CD14-positive monocyte (primary cell): ENCODE measurements at regions not wholly inside any gene's neighbourhood (a gene's known extent, or its start where the extent isn't known, plus 50 kb on each side); places are given as distances from the start of the nearest gene placed in this dataset.

Experiments
- DNase-seq, 3 donors: peaks; one replicate each; pipeline ENCODE4 v3.0.0-alpha.2; 2011 to 2022
- H2AFZ ChIP-seq: 2 replicates; pipeline ENCODE4 v1.6.0; 2012; ENCODE audit warnings: mild to moderate bottlenecking, low read depth, low read length, inconsistent platforms; ENCODE audit not compliant: insufficient read depth, poor library complexity, severe bottlenecking
- H3K27ac ChIP-seq, 2 donors: 1 replicate in 1 of 2; 2 replicates in 1 of 2; pipeline ENCODE4 v1.5.1; 2012 to 2013; ENCODE audit warnings: low read length in 2 of 2, control low read depth in 1 of 2, inconsistent platforms in 1 of 2, low read depth in 1 of 2, mild to moderate bottlenecking in 1 of 2
- H3K27me3 ChIP-seq, 2 donors: one replicate each; pipeline versions ENCODE4 v1.6.0 to v1.6.1; 2011 to 2013; ENCODE audit warnings: low read length in 2 of 2; ENCODE audit not compliant: control insufficient read depth in 2 of 2, insufficient read depth in 2 of 2
- H3K36me3 ChIP-seq, 2 donors: replicated peaks in 1 of 2; 1 replicate in 1 of 2; 2 replicates in 1 of 2; pipeline versions ENCODE4 v1.5.1 to v1.6.1; 2012 to 2013; ENCODE audit warnings: low read length in 2 of 2, control low read depth in 1 of 2, inconsistent platforms in 1 of 2, mild to moderate bottlenecking in 1 of 2; ENCODE audit not compliant: insufficient read depth in 2 of 2, control insufficient read depth in 1 of 2
- H3K4me1 ChIP-seq, 2 donors: 1 replicate in 1 of 2; 2 replicates in 1 of 2; pipeline versions ENCODE4 v1.5.1 to v1.6.1; 2012 to 2013; ENCODE audit warnings: low read length in 2 of 2, control low read depth in 1 of 2, inconsistent platforms in 1 of 2, mild to moderate bottlenecking in 1 of 2, moderate library complexity in 1 of 2; ENCODE audit not compliant: insufficient read depth in 2 of 2, control insufficient read depth in 1 of 2
- H3K4me2 ChIP-seq: replicated peaks from 2 replicates; pipeline ENCODE3; 2012; ENCODE audit warnings: low read length, moderate library complexity, mild to moderate bottlenecking; ENCODE audit not compliant: poor library complexity, severe bottlenecking; ENCODE audit errors: extremely low read depth
- H3K4me3 ChIP-seq, 3 experiments: fragments of 200-600 bp in 1 of 3; sonication (generic) in 1 of 3; replicated peaks in 1 of 3; 1 replicate in 2 of 3; 2 replicates in 1 of 3; pipeline ENCODE4 v1.5.1; 2011 to 2013; ENCODE audit warnings: low read length in 3 of 3, mild to moderate bottlenecking in 3 of 3, control low read depth in 2 of 3, low read depth in 2 of 3, inconsistent platforms in 1 of 3, moderate library complexity in 1 of 3
- H3K79me2 ChIP-seq: 2 replicates; pipeline ENCODE4 v1.6.0; 2012; ENCODE audit warnings: mild to moderate bottlenecking, control low read depth, inconsistent platforms, low read length, moderate library complexity; ENCODE audit not compliant: insufficient read depth
- H3K9ac ChIP-seq: 2 replicates; pipeline ENCODE4 v1.6.0; 2017; ENCODE audit warnings: low read length, mild to moderate bottlenecking; ENCODE audit not compliant: insufficient read depth, poor library complexity, severe bottlenecking
- H3K9me3 ChIP-seq, 2 donors: replicated peaks in 1 of 2; 1 replicate in 1 of 2; 2 replicates in 1 of 2; pipeline versions ENCODE4 v1.5.1 to v1.6.1; 2012 to 2013; ENCODE audit warnings: low read length in 2 of 2, control low read depth in 1 of 2; ENCODE audit not compliant: control insufficient read depth in 1 of 2, insufficient read depth in 1 of 2
- H4K20me1 ChIP-seq: 2 replicates; pipeline ENCODE4 v1.6.0; 2012; ENCODE audit warnings: mild to moderate bottlenecking, low read length, control low read depth, moderate library complexity; ENCODE audit not compliant: insufficient read depth
- H3K27ac Mint-ChIP-seq, 7 donors: one replicate each; pipeline ENCODE4 v1.8.0; 2020; ENCODE audit warnings: mild to moderate bottlenecking in 7 of 7, mixed read lengths in 7 of 7, moderate library complexity in 6 of 7, inconsistent platforms in 2 of 7
- H3K27me3 Mint-ChIP-seq, 3 donors: one replicate each; pipeline ENCODE4 v1.8.0; 2021 to 2022; ENCODE audit warnings: low read depth in 3 of 3, mild to moderate bottlenecking in 3 of 3, mixed read lengths in 3 of 3, moderate library complexity in 3 of 3, inconsistent platforms in 1 of 3
- H3K36me3 Mint-ChIP-seq, 2 donors: one replicate each; pipeline ENCODE4 v1.8.0; 2020; ENCODE audit warnings: mixed read lengths in 2 of 2, inconsistent platforms in 1 of 2, mild to moderate bottlenecking in 1 of 2
- H3K4me1 Mint-ChIP-seq: one replicate; pipeline ENCODE4 v1.8.0; 2020; ENCODE audit warnings: mild to moderate bottlenecking, mixed read lengths
- H3K4me3 Mint-ChIP-seq, 2 donors: one replicate each; pipeline ENCODE4 v1.8.0; 2020; ENCODE audit warnings: mild to moderate bottlenecking in 2 of 2, mixed read lengths in 2 of 2, moderate library complexity in 1 of 2
- H3K9me3 Mint-ChIP-seq, 7 donors: one replicate each; pipeline ENCODE4 v1.8.0; 2020 to 2022; ENCODE audit warnings: mixed read lengths in 7 of 7, mild to moderate bottlenecking in 6 of 7, moderate library complexity in 6 of 7, inconsistent platforms in 2 of 7
- WGBS: methylation state at CpG from one replicate; pipeline ENCODE4 v1.1.5; 2013; ENCODE audit warnings: missing lambda C conversion rate; ENCODE audit not compliant: insufficient coverage; 5-methylcytosine and 5-hydroxymethylcytosine counted together
- intact Hi-C, 2 donors: fragments of 100-400 bp; cut with micrococcal nuclease; formaldehyde crosslinking; loops; one replicate each; pipeline versions ENCODE4 v1.15.0 to v1.15.1; 2023
- TF ChIP-seq, protein P1 (sequence below): fragments of 200-600 bp; IDR thresholded peaks from one replicate; pipeline ENCODE4 v1.8.0; 2022; ENCODE audit warnings: antibody characterized with exemption, mild to moderate bottlenecking

DNA sequence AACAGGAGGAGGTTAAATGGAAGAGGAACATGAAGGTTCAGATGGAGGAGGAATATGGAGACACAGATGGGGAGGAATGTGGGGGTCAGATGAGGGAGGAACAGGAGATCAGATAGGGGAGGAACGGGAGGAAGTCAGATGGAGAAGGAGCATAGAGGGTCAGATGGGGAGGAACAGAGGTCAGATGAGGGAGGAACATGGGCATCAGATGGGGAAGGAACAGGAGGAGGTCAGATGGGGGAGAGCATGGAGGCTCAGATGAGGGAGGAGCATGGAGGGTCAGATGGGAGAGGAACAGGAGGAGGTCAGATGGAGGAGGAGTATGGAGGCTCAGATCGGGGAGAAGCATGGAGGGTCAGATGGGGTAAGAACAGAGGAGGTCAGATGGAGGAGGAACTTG lies 290.6 kb downstream of the BMP7 start:
- no peak overlapping the region for H3K27ac Mint-ChIP-seq
- WGBS: 77% methylated on average over 2 of the region's 2 CpGs
- DNase-seq: no peak
- H3K9me3 Mint-ChIP-seq: peaks cover 0 to 4% (median 0%) of the 10 kb centered on the region in 7 donors
- H3K36me3 ChIP-seq: no peaks in the 10 kb centered on the region
- TF ChIP-seq, protein P1, sequence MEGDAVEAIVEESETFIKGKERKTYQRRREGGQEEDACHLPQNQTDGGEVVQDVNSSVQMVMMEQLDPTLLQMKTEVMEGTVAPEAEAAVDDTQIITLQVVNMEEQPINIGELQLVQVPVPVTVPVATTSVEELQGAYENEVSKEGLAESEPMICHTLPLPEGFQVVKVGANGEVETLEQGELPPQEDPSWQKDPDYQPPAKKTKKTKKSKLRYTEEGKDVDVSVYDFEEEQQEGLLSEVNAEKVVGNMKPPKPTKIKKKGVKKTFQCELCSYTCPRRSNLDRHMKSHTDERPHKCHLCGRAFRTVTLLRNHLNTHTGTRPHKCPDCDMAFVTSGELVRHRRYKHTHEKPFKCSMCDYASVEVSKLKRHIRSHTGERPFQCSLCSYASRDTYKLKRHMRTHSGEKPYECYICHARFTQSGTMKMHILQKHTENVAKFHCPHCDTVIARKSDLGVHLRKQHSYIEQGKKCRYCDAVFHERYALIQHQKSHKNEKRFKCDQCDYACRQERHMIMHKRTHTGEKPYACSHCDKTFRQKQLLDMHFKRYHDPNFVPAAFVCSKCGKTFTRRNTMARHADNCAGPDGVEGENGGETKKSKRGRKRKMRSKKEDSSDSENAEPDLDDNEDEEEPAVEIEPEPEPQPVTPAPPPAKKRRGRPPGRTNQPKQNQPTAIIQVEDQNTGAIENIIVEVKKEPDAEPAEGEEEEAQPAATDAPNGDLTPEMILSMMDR: no peak
- H3K4me2 ChIP-seq: no peak overlapping the region
- H3K79me2 ChIP-seq: no peaks in the 10 kb centered on the region
- no peak overlapping the region for H3K27ac ChIP-seq
- no peak overlapping the region for H3K9ac ChIP-seq
- peaks cover 41 to 55% (median 51%) of the 10 kb centered on the region in 3 donors for H3K27me3 Mint-ChIP-seq
- H3K9me3 ChIP-seq: no peaks in the 10 kb centered on the region
- no peak overlapping the region for H2AFZ ChIP-seq
- H3K4me1 Mint-ChIP-seq: no peaks in the 10 kb centered on the region
- no peak overlapping the region for H3K4me3 ChIP-seq
- intact Hi-C loops: no loop called here
- H3K36me3 Mint-ChIP-seq: no peaks in the 10 kb centered on the region
- peaks cover 7 to 34% of the 10 kb centered on the region in 2 donors for H3K27me3 ChIP-seq
- peak overlapping the region in 1 of 2 donors; percentile 35 for H3K4me3 Mint-ChIP-seq
- H4K20me1 ChIP-seq: no peaks in the 10 kb centered on the region
- no peaks in the 10 kb centered on the region for H3K4me1 ChIP-seq

- no peak overlapping the region for H3K4me3 ChIP-seq
Observed at GRCh38 chr20:56976336-56976735, 290.1 kb downstream of the BMP7 start.

More at GRCh38 chr20:56976336-56976735, 290.1 kb downstream of the BMP7 start:
- no peak overlapping the region for H3K27ac ChIP-seq
- H3K4me2 ChIP-seq: no peak overlapping the region
- H3K27ac Mint-ChIP-seq: no peak overlapping the region
- no peaks in the 10 kb centered on the region for H3K4me1 Mint-ChIP-seq
- peaks cover 0 to 4% (median 0%) of the 10 kb centered on the region in 7 donors for H3K9me3 Mint-ChIP-seq
- TF ChIP-seq, protein P1: no peak
- H2AFZ ChIP-seq: no peak overlapping the region
- DNase-seq: no peak
- no peak overlapping the region for H3K9ac ChIP-seq
- H3K4me1 ChIP-seq: no peaks in the 10 kb centered on the region
- H3K36me3 ChIP-seq: no peaks in the 10 kb centered on the region
- 90% methylated on average over 7 of the region's 10 CpGs for WGBS
- H3K4me3 Mint-ChIP-seq: peak overlapping the region in 1 of 2 donors; percentile 35
- peaks cover 7 to 34% of the 10 kb centered on the region in 2 donors for H3K27me3 ChIP-seq
- peaks cover 42 to 50% (median 49%) of the 10 kb centered on the region in 3 donors for H3K27me3 Mint-ChIP-seq
- H3K9me3 ChIP-seq: no peaks in the 10 kb centered on the region
- no peaks in the 10 kb centered on the region for H4K20me1 ChIP-seq
- no peaks in the 10 kb centered on the region for H3K36me3 Mint-ChIP-seq
- no peaks in the 10 kb centered on the region for H3K79me2 ChIP-seq
- intact Hi-C loops: no loop called here
